ENCODE measurements at regions not wholly inside any gene's neighbourhood (a gene's known extent, or its start where the extent isn't known, plus 50 kb on each side); places are given as distances from the start of the nearest gene placed in this dataset.

DNA sequence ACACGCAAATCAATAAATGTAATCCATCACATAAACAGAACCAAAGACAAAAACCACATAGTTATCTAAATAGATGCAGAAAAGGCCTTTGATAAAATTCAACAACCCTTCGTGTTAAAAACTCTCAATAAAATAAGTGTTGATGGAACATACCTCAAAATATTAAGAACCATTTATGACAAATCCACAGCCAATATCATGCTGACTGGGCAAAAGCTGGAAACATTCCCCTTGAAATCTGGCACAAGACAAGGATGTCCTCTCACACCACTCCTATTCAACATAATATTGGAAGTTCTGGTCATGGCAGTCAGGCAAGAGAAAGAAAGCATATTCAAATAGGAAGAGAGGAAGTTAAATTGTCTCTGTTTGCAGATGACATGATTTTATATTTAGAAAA, 1946.3 kb upstream of the CDH9 start:
- H3K9me2 ChIP-seq = no peaks in the 10 kb centered on the region; the same call in 1 of the 2 replicates
- whole genome bisulfite sequencing (ENCODE audit: low lambda C conversion rate) = 0% methylated on average over 2 of the region's 2 CpGs
- no peaks in the 10 kb centered on the region for H3F3A ChIP-seq (replicated peaks; ENCODE audit: insufficient read depth)
- H4K20me1 ChIP-seq (ENCODE audit: insufficient read depth) = no peaks in the 10 kb centered on the region
- H3K4me1 ChIP-seq (ENCODE audit: control insufficient read depth in 1 of 2, insufficient read depth in 2 of 2, low read depth in 1 of 2, low read length in 1 of 2) = no peaks in the 10 kb centered on the region
- no peak overlapping the region for H2AFZ ChIP-seq (ENCODE audit: low read depth)
- H3K4me3 ChIP-seq (ENCODE audit: low read depth in 2 of 2, low read length in 1 of 2) = no peak overlapping the region
- H3K9me3 ChIP-seq = no peaks in the 10 kb centered on the region; the same call in 1 of the 2 replicates
- CTCF ChIA-PET = no interaction called here
- no peaks in the 10 kb centered on the region for H3K79me2 ChIP-seq (ENCODE audit: insufficient read depth)
- no peak overlapping the region for H3K4me2 ChIP-seq
- no peaks in the 10 kb centered on the region for H3K36me3 ChIP-seq (replicated peaks in 1 of 2; ENCODE audit: control insufficient read depth in 1 of 2, insufficient read depth in 2 of 2, low read length in 1 of 2)
- POLR2A ChIA-PET = no interaction called here
- TF ChIP-seq, protein P1, sequence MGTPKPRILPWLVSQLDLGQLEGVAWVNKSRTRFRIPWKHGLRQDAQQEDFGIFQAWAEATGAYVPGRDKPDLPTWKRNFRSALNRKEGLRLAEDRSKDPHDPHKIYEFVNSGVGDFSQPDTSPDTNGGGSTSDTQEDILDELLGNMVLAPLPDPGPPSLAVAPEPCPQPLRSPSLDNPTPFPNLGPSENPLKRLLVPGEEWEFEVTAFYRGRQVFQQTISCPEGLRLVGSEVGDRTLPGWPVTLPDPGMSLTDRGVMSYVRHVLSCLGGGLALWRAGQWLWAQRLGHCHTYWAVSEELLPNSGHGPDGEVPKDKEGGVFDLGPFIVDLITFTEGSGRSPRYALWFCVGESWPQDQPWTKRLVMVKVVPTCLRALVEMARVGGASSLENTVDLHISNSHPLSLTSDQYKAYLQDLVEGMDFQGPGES (IDR thresholded peaks at IDR 0.05; ENCODE audit: low read depth, low read length) = no peak
- TF ChIP-seq TEAD4 (IDR thresholded peaks at IDR 0.05; ENCODE audit: borderline replicate concordance, insufficient read depth) (no peak), FOXM1 (IDR thresholded peaks at IDR 0.05; ENCODE audit: low read depth) (no peak), EZH2phosphoT487 (IDR thresholded peaks at IDR 0.05; ENCODE audit: borderline replicate concordance, low read depth) (no peak), SMC3 (IDR thresholded peaks at IDR 0.05; ENCODE audit: low read depth, low read length) (no peak), TAF1 (IDR thresholded peaks at IDR 0.05; ENCODE audit: borderline replicate concordance, low read depth, low read length) (no peak), JUND (IDR thresholded peaks at IDR 0.05) (no peak), RCOR1 (IDR thresholded peaks at IDR 0.05; ENCODE audit: low read length) (no peak), FOSL2 (IDR thresholded peaks at IDR 0.05; ENCODE audit: borderline replicate concordance, low read depth) (no peak), RAD21 (IDR thresholded peaks at IDR 0.05; ENCODE audit: low read length) (no peak), RXRA (IDR thresholded peaks at IDR 0.05; ENCODE audit: borderline replicate concordance, low read depth) (no peak), TCF12 (IDR thresholded peaks at IDR 0.05) (no peak), NFIC (IDR thresholded peaks at IDR 0.05; ENCODE audit: borderline replicate concordance) (no peak), YY1 (IDR thresholded peaks at IDR 0.05; ENCODE audit: low read depth) (no peak)
- TF ChIP-seq, protein P2, sequence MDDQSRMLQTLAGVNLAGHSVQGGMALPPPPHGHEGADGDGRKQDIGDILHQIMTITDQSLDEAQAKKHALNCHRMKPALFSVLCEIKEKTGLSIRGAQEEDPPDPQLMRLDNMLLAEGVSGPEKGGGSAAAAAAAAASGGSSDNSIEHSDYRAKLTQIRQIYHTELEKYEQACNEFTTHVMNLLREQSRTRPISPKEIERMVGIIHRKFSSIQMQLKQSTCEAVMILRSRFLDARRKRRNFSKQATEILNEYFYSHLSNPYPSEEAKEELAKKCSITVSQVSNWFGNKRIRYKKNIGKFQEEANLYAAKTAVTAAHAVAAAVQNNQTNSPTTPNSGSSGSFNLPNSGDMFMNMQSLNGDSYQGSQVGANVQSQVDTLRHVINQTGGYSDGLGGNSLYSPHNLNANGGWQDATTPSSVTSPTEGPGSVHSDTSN (IDR thresholded peaks at IDR 0.05) = no peak
- TF ChIP-seq, protein P3, sequence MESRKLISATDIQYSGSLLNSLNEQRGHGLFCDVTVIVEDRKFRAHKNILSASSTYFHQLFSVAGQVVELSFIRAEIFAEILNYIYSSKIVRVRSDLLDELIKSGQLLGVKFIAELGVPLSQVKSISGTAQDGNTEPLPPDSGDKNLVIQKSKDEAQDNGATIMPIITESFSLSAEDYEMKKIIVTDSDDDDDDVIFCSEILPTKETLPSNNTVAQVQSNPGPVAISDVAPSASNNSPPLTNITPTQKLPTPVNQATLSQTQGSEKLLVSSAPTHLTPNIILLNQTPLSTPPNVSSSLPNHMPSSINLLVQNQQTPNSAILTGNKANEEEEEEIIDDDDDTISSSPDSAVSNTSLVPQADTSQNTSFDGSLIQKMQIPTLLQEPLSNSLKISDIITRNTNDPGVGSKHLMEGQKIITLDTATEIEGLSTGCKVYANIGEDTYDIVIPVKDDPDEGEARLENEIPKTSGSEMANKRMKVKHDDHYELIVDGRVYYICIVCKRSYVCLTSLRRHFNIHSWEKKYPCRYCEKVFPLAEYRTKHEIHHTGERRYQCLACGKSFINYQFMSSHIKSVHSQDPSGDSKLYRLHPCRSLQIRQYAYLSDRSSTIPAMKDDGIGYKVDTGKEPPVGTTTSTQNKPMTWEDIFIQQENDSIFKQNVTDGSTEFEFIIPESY (IDR thresholded peaks at IDR 0.05; ENCODE audit: borderline replicate concordance, low read depth) = no peak
- TF ChIP-seq, protein P4, sequence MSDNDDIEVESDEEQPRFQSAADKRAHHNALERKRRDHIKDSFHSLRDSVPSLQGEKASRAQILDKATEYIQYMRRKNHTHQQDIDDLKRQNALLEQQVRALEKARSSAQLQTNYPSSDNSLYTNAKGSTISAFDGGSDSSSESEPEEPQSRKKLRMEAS (IDR thresholded peaks at IDR 0.05; ENCODE audit: low read depth) = no peak
- TF ChIP-seq, protein P5, sequence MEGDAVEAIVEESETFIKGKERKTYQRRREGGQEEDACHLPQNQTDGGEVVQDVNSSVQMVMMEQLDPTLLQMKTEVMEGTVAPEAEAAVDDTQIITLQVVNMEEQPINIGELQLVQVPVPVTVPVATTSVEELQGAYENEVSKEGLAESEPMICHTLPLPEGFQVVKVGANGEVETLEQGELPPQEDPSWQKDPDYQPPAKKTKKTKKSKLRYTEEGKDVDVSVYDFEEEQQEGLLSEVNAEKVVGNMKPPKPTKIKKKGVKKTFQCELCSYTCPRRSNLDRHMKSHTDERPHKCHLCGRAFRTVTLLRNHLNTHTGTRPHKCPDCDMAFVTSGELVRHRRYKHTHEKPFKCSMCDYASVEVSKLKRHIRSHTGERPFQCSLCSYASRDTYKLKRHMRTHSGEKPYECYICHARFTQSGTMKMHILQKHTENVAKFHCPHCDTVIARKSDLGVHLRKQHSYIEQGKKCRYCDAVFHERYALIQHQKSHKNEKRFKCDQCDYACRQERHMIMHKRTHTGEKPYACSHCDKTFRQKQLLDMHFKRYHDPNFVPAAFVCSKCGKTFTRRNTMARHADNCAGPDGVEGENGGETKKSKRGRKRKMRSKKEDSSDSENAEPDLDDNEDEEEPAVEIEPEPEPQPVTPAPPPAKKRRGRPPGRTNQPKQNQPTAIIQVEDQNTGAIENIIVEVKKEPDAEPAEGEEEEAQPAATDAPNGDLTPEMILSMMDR (IDR thresholded peaks at IDR 0.05) = no peak
- TF ChIP-seq, protein P6, sequence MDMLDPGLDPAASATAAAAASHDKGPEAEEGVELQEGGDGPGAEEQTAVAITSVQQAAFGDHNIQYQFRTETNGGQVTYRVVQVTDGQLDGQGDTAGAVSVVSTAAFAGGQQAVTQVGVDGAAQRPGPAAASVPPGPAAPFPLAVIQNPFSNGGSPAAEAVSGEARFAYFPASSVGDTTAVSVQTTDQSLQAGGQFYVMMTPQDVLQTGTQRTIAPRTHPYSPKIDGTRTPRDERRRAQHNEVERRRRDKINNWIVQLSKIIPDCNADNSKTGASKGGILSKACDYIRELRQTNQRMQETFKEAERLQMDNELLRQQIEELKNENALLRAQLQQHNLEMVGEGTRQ (IDR thresholded peaks at IDR 0.05; ENCODE audit: borderline replicate concordance, low read depth, low read length) = no peak
- no peaks in the 10 kb centered on the region for H3K27me3 ChIP-seq (ENCODE audit: insufficient read depth)
- no peak for DNase-seq
- H3K9ac ChIP-seq = no peak overlapping the region
- H3K27ac ChIP-seq (ENCODE audit: low read depth in 2 of 2, low read length in 1 of 2) = no peak overlapping the region

Data from SK-N-SH (cell line).